ENCODE measurements at regions not wholly inside any gene's neighbourhood (a gene's known extent, or its start where the extent isn't known, plus 50 kb on each side); places are given as distances from the start of the nearest gene placed in this dataset.

DNA sequence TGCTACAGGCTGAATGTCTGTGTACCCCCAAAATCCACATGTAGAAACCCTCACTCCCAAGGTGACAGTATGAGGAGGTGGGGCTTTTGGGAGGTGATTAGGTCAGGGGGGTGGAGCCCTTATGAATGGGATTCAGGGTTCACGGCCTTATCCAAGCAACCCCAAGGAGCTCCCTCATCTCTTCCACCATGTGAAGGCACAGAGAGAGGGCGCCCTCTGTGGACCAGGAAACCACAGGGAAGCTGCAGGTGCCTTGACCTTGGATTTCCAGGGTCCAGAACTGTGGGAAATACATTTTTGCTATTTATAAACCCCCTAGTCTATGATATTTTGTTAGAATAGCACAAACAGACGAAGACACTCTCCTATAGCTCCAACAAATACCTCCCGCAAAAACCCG lies 53.6 kb upstream of the IRX2 start:
- no peak for TF ChIP-seq EZH2 (IDR thresholded peaks at IDR 0.05; ENCODE audit: borderline replicate concordance, insufficient read depth, low read depth, low read length, poor library complexity, severe bottlenecking)
- TF ChIP-seq, protein P1, sequence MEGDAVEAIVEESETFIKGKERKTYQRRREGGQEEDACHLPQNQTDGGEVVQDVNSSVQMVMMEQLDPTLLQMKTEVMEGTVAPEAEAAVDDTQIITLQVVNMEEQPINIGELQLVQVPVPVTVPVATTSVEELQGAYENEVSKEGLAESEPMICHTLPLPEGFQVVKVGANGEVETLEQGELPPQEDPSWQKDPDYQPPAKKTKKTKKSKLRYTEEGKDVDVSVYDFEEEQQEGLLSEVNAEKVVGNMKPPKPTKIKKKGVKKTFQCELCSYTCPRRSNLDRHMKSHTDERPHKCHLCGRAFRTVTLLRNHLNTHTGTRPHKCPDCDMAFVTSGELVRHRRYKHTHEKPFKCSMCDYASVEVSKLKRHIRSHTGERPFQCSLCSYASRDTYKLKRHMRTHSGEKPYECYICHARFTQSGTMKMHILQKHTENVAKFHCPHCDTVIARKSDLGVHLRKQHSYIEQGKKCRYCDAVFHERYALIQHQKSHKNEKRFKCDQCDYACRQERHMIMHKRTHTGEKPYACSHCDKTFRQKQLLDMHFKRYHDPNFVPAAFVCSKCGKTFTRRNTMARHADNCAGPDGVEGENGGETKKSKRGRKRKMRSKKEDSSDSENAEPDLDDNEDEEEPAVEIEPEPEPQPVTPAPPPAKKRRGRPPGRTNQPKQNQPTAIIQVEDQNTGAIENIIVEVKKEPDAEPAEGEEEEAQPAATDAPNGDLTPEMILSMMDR (IDR thresholded peaks at IDR 0.05): no peak
